Gastrocnemius medialis (tissue), 4 donors: ENCODE measurements at regions not wholly inside any gene's neighbourhood (a gene's known extent, or its start where the extent isn't known, plus 50 kb on each side); places are given as distances from the start of the nearest gene placed in this dataset.

Experiments
- POLR2A ChIP-seq, 2 donors: fragments of 450-650 bp; IDR thresholded peaks; one replicate each; pipeline ENCODE4 v1.6.1; 2017; ENCODE audit warnings: antibody characterized with exemption in 2 of 2, mild to moderate bottlenecking in 2 of 2, moderate library complexity in 2 of 2
- TF ChIP-seq, protein P1 (sequence below), 5 experiments: fragments of 450-650 bp in 3 of 5; fragments of 200-600 bp in 2 of 5; sonication (generic) in 2 of 5; IDR thresholded peaks in 4 of 5; conservative IDR thresholded peaks in 1 of 5; 1 replicate in 4 of 5; 2 replicates in 1 of 5; pipeline ENCODE4 v1.5.1; 2016 to 2019; ENCODE audit warnings: antibody characterized with exemption in 5 of 5, mild to moderate bottlenecking in 3 of 5, moderate library complexity in 3 of 5

DNA sequence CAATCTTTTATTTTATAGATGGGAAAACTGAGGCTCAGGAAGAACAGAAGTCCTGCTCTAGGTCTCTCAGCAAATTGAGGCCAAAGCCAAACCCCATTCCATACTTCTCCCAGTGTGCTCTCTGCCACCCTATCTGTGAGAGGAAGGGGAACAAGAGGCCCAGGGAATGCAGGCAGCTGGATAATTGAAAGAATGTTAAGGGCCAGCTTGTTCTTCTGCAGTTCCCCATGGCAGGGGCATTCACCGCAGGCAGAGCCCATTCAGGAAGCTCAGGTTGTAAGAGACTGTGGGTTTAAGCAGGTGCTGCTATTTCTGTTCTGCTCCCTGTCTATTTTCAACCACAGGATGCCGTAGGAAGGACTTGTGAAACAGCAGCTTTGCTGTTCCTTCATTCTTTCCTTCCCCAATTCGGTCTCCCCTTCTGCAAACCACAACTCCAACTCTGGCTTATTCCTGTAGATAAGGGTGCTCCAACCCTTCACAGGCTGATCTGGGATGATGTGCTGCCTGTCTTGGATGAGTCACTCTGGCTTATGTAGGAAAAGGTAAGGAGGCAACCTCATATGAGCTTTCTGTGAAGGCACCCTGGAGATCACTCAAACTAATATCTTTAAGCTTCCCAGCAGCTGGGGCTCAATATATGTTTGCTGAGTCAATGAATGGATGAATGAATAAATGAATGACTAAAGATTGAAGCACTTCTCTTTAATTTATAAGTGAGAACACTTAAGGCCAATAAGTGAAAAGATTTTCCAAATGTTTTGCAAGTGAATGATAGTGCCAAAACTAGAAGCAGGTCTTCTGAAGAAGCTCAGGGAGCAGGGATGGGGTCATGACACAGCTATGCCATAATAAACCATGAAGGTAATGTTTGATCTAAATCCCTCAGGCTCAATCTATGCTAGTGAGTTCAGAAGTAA, 377.6 kb downstream of the BRINP1 start:
- TF ChIP-seq, protein P1, sequence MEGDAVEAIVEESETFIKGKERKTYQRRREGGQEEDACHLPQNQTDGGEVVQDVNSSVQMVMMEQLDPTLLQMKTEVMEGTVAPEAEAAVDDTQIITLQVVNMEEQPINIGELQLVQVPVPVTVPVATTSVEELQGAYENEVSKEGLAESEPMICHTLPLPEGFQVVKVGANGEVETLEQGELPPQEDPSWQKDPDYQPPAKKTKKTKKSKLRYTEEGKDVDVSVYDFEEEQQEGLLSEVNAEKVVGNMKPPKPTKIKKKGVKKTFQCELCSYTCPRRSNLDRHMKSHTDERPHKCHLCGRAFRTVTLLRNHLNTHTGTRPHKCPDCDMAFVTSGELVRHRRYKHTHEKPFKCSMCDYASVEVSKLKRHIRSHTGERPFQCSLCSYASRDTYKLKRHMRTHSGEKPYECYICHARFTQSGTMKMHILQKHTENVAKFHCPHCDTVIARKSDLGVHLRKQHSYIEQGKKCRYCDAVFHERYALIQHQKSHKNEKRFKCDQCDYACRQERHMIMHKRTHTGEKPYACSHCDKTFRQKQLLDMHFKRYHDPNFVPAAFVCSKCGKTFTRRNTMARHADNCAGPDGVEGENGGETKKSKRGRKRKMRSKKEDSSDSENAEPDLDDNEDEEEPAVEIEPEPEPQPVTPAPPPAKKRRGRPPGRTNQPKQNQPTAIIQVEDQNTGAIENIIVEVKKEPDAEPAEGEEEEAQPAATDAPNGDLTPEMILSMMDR (IDR thresholded peaks at IDR 0.05 in 4 of 5, conservative IDR thresholded peaks at IDR 0.05 in 1 of 5): no peak
- no peak for TF ChIP-seq POLR2A (IDR thresholded peaks at IDR 0.05)
